ENCODE measurements at regions not wholly inside any gene's neighbourhood (a gene's known extent, or its start where the extent isn't known, plus 50 kb on each side); places are given as distances from the start of the nearest gene placed in this dataset.

GRCh38 chr5:165232509-165233028 is 1727.2 kb downstream of the MAT2B start:
- Histone ChIP-seq H3K36me3 (ENCODE audit: control insufficient read depth in 1 of 2, insufficient read depth in 2 of 2, low read length in 1 of 2) (no peaks in the 10 kb centered on the region), H3K4me3 (ENCODE audit: low read length in 2 of 2) (no peak overlapping the region), H3K27ac (ENCODE audit: low read depth in 1 of 2, low read length in 2 of 2) (no peak overlapping the region), H3K9me3 (ENCODE audit: control insufficient read depth, low read length) (no peaks in the 10 kb centered on the region), H3K4me1 (ENCODE audit: control insufficient read depth in 1 of 2, insufficient read depth in 2 of 2, low read length in 2 of 2) (no peaks in the 10 kb centered on the region), H3K27me3 (ENCODE audit: control insufficient read depth in 1 of 2, insufficient read depth in 2 of 2, low read length in 1 of 2) (no peaks in the 10 kb centered on the region)
- no peak for DNase-seq
- ATAC-seq (ENCODE audit: low FRiP score), result no peak
- intact Hi-C loops (cut with DNase I), result no loop called here
- 15 to 21% methylated on average over 4 of the region's 4 CpGs for WGBS, 2 donors

GRCh38 chr5:165241811-165242210 is 1736.4 kb downstream of the MAT2B start:
- H3K4me3 ChIP-seq (ENCODE audit: low read length in 2 of 2), result no peak overlapping the region
- no peaks in the 10 kb centered on the region for H3K9me3 ChIP-seq (ENCODE audit: control insufficient read depth, low read length)
- no peak overlapping the region for H3K27ac ChIP-seq (ENCODE audit: low read depth in 1 of 2, low read length in 2 of 2)
- no peaks in the 10 kb centered on the region for H3K36me3 ChIP-seq (ENCODE audit: control insufficient read depth in 1 of 2, insufficient read depth in 2 of 2, low read length in 1 of 2)
- no peaks in the 10 kb centered on the region for H3K4me1 ChIP-seq (ENCODE audit: control insufficient read depth in 1 of 2, insufficient read depth in 2 of 2, low read length in 2 of 2)
- 67 to 89% methylated on average over 1 of the region's 1 CpG for WGBS, 2 donors
- intact Hi-C loops (cut with DNase I), result no loop called here
- ATAC-seq (ENCODE audit: low FRiP score) (no peak), DNase-seq (no peak)
- H3K27me3 ChIP-seq (ENCODE audit: control insufficient read depth in 1 of 2, insufficient read depth in 2 of 2, low read length in 1 of 2), result no peaks in the 10 kb centered on the region

- Histone ChIP-seq H3K4me1 (ENCODE audit: control insufficient read depth in 1 of 2, insufficient read depth in 2 of 2, low read length in 2 of 2) (no peaks in the 10 kb centered on the region), H3K27me3 (ENCODE audit: control insufficient read depth in 1 of 2, insufficient read depth in 2 of 2, low read length in 1 of 2) (no peaks in the 10 kb centered on the region), H3K4me3 (ENCODE audit: low read length in 2 of 2) (no peak overlapping the region), H3K9me3 (ENCODE audit: control insufficient read depth, low read length) (no peaks in the 10 kb centered on the region), H3K27ac (ENCODE audit: low read depth in 1 of 2, low read length in 2 of 2) (no peak overlapping the region), H3K36me3 (ENCODE audit: control insufficient read depth in 1 of 2, insufficient read depth in 2 of 2, low read length in 1 of 2) (no peaks in the 10 kb centered on the region)
- intact Hi-C loops (cut with DNase I), result no loop called here
- no peak for ATAC-seq (ENCODE audit: low FRiP score)
- no peak for DNase-seq
- WGBS, 2 donors, result 3 to 13% methylated on average over 2 of the region's 2 CpGs
Observed at GRCh38 chr5:165242646-165243045, 1737.2 kb downstream of the MAT2B start.

GRCh38 chr5:165244407-165244806 is 1739.0 kb downstream of the MAT2B start:
- no peaks in the 10 kb centered on the region for H3K9me3 ChIP-seq (ENCODE audit: control insufficient read depth, low read length)
- H3K27me3 ChIP-seq (ENCODE audit: control insufficient read depth in 1 of 2, insufficient read depth in 2 of 2, low read length in 1 of 2), result no peaks in the 10 kb centered on the region
- no peak for DNase-seq
- WGBS, 2 donors, result 57 to 60% methylated on average over 3 of the region's 3 CpGs
- H3K4me3 ChIP-seq (ENCODE audit: low read length in 2 of 2), result no peak overlapping the region
- H3K4me1 ChIP-seq (ENCODE audit: control insufficient read depth in 1 of 2, insufficient read depth in 2 of 2, low read length in 2 of 2), result no peaks in the 10 kb centered on the region
- ATAC-seq (ENCODE audit: low FRiP score), result no peak
- H3K36me3 ChIP-seq (ENCODE audit: control insufficient read depth in 1 of 2, insufficient read depth in 2 of 2, low read length in 1 of 2), result no peaks in the 10 kb centered on the region
- intact Hi-C loops (cut with DNase I), result no loop called here
- H3K27ac ChIP-seq (ENCODE audit: low read depth in 1 of 2, low read length in 2 of 2), result no peak overlapping the region

- ATAC-seq (ENCODE audit: low FRiP score), result no peak
- 49 to 59% methylated on average over 6 of the region's 6 CpGs for WGBS, 2 donors
- no peaks in the 10 kb centered on the region for H3K9me3 ChIP-seq (ENCODE audit: control insufficient read depth, low read length)
- no peak overlapping the region for H3K27ac ChIP-seq (ENCODE audit: low read depth in 1 of 2, low read length in 2 of 2)
- no peaks in the 10 kb centered on the region for H3K4me1 ChIP-seq (ENCODE audit: control insufficient read depth in 1 of 2, insufficient read depth in 2 of 2, low read length in 2 of 2)
- no peak for DNase-seq
- no peaks in the 10 kb centered on the region for H3K36me3 ChIP-seq (ENCODE audit: control insufficient read depth in 1 of 2, insufficient read depth in 2 of 2, low read length in 1 of 2)
- no peak overlapping the region for H3K4me3 ChIP-seq (ENCODE audit: low read length in 2 of 2)
- intact Hi-C loops (cut with DNase I), result no loop called here
- no peaks in the 10 kb centered on the region for H3K27me3 ChIP-seq (ENCODE audit: control insufficient read depth in 1 of 2, insufficient read depth in 2 of 2, low read length in 1 of 2)
Observed at GRCh38 chr5:165258197-165258771, 1752.9 kb downstream of the MAT2B start.

- no peak for ATAC-seq (ENCODE audit: low FRiP score)
- no peak for DNase-seq
- no peaks in the 10 kb centered on the region for H3K36me3 ChIP-seq (ENCODE audit: control insufficient read depth in 1 of 2, insufficient read depth in 2 of 2, low read length in 1 of 2)
Observed at GRCh38 chr5:165260426-165260825, 1755.0 kb downstream of the MAT2B start.

GRCh38 chr5:165263536-165263935 is 1758.1 kb downstream of the MAT2B start:
- DNase-seq, result no peak
- ATAC-seq (ENCODE audit: low FRiP score), result no peak
- H3K4me3 ChIP-seq (ENCODE audit: low read length in 2 of 2), result no peak overlapping the region
- intact Hi-C loops (cut with DNase I), result no loop called here
- no peaks in the 10 kb centered on the region for H3K4me1 ChIP-seq (ENCODE audit: control insufficient read depth in 1 of 2, insufficient read depth in 2 of 2, low read length in 2 of 2)
- no peaks in the 10 kb centered on the region for H3K36me3 ChIP-seq (ENCODE audit: control insufficient read depth in 1 of 2, insufficient read depth in 2 of 2, low read length in 1 of 2)
- no peaks in the 10 kb centered on the region for H3K9me3 ChIP-seq (ENCODE audit: control insufficient read depth, low read length)
- no peaks in the 10 kb centered on the region for H3K27me3 ChIP-seq (ENCODE audit: control insufficient read depth in 1 of 2, insufficient read depth in 2 of 2, low read length in 1 of 2)
- H3K27ac ChIP-seq (ENCODE audit: low read depth in 1 of 2, low read length in 2 of 2), result no peak overlapping the region
- WGBS, 2 donors, result 77 to 82% methylated on average over 3 of the region's 3 CpGs

More at GRCh38 chr5:165260426-165260825, 1755.0 kb downstream of the MAT2B start:
- Histone ChIP-seq H3K9me3 (ENCODE audit: control insufficient read depth, low read length) (no peaks in the 10 kb centered on the region), H3K4me1 (ENCODE audit: control insufficient read depth in 1 of 2, insufficient read depth in 2 of 2, low read length in 2 of 2) (no peaks in the 10 kb centered on the region), H3K27me3 (ENCODE audit: control insufficient read depth in 1 of 2, insufficient read depth in 2 of 2, low read length in 1 of 2) (no peaks in the 10 kb centered on the region), H3K4me3 (ENCODE audit: low read length in 2 of 2) (no peak overlapping the region), H3K27ac (ENCODE audit: low read depth in 1 of 2, low read length in 2 of 2) (no peak overlapping the region)
- intact Hi-C loops (cut with DNase I), result no loop called here

GRCh38 chr5:165266939-165267338 is 1761.5 kb downstream of the MAT2B start:
- no peaks in the 10 kb centered on the region for H3K27me3 ChIP-seq (ENCODE audit: control insufficient read depth in 1 of 2, insufficient read depth in 2 of 2, low read length in 1 of 2)
- ATAC-seq (ENCODE audit: low FRiP score), result no peak
- no peaks in the 10 kb centered on the region for H3K4me1 ChIP-seq (ENCODE audit: control insufficient read depth in 1 of 2, insufficient read depth in 2 of 2, low read length in 2 of 2)
- H3K4me3 ChIP-seq (ENCODE audit: low read length in 2 of 2), result no peak overlapping the region
- no peaks in the 10 kb centered on the region for H3K36me3 ChIP-seq (ENCODE audit: control insufficient read depth in 1 of 2, insufficient read depth in 2 of 2, low read length in 1 of 2)
- 65 to 85% methylated on average over 4 of the region's 4 CpGs for WGBS, 2 donors
- H3K9me3 ChIP-seq (ENCODE audit: control insufficient read depth, low read length), result no peaks in the 10 kb centered on the region
- intact Hi-C loops (cut with DNase I), result no loop called here
- no peak overlapping the region for H3K27ac ChIP-seq (ENCODE audit: low read depth in 1 of 2, low read length in 2 of 2)
- no peak for DNase-seq

GRCh38 chr5:165272436-165272835 is 1767.0 kb downstream of the MAT2B start:
- H3K36me3 ChIP-seq (ENCODE audit: control insufficient read depth in 1 of 2, insufficient read depth in 2 of 2, low read length in 1 of 2), result no peaks in the 10 kb centered on the region
- DNase-seq, result no peak
- no peak overlapping the region for H3K27ac ChIP-seq (ENCODE audit: low read depth in 1 of 2, low read length in 2 of 2)
- no peaks in the 10 kb centered on the region for H3K4me1 ChIP-seq (ENCODE audit: control insufficient read depth in 1 of 2, insufficient read depth in 2 of 2, low read length in 2 of 2)
- WGBS, 2 donors, result 69 to 77% methylated on average over 2 of the region's 2 CpGs
- no peak overlapping the region for H3K4me3 ChIP-seq (ENCODE audit: low read length in 2 of 2)
- H3K9me3 ChIP-seq (ENCODE audit: control insufficient read depth, low read length), result no peaks in the 10 kb centered on the region
- intact Hi-C loops (cut with DNase I), result no loop called here
- no peaks in the 10 kb centered on the region for H3K27me3 ChIP-seq (ENCODE audit: control insufficient read depth in 1 of 2, insufficient read depth in 2 of 2, low read length in 1 of 2)
- ATAC-seq (ENCODE audit: low FRiP score), result no peak

Measured in aorta (tissue), 5 donors.